ENCODE measurements at regions not wholly inside any gene's neighbourhood (a gene's known extent, or its start where the extent isn't known, plus 50 kb on each side); places are given as distances from the start of the nearest gene placed in this dataset.
A peak's percentile ranks its signal among the peaks of the same experiment; 100 is the strongest.
"Not testable (repeated sequence)": the region's sequence is repeated elsewhere in the genome, so short reads cannot be mapped to it uniquely, and the experiment has no call there.

DNA sequence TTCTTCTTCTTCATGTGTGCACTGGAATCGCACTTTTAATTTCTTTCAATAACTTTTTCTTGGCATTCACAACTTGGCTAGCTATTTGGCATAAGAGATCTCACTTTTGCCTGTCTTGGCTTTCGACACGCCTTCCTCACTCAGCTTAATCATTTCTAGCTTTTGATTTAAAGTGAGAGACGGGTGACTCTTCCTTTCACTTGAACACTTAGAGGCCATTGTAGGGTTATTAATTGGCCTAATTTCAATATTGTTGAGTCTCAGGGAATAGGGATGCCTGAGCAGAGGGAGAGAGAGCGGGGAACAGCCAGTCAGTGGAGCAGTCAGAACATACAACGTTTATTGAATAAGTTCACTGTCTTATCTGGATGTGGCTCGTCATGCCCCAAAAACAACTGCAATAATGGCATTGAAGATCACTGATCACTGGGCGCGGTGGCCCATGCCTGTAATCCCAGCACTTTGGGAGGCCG lies 200.3 kb downstream of the SEC14L1 start:
- no peak for DNase-seq

DNA sequence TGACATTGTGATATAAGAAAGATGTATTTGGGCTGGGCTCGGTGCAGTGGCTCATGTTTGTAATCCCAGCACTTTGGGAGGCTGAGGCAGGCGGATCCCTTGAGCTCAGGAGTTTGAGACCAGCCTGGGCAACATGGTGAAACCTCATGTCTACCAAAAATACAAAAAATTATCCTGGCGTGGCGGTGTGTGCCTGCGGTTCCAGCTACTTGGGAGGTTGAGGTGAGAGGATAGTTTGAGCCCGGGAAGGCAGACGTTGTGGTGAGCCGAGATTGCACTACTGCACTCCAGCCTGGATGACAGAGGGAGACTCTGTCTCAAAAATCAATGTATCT lies 201.9 kb downstream of the SEC14L1 start:
- not testable (repeated sequence) for DNase-seq

DNA sequence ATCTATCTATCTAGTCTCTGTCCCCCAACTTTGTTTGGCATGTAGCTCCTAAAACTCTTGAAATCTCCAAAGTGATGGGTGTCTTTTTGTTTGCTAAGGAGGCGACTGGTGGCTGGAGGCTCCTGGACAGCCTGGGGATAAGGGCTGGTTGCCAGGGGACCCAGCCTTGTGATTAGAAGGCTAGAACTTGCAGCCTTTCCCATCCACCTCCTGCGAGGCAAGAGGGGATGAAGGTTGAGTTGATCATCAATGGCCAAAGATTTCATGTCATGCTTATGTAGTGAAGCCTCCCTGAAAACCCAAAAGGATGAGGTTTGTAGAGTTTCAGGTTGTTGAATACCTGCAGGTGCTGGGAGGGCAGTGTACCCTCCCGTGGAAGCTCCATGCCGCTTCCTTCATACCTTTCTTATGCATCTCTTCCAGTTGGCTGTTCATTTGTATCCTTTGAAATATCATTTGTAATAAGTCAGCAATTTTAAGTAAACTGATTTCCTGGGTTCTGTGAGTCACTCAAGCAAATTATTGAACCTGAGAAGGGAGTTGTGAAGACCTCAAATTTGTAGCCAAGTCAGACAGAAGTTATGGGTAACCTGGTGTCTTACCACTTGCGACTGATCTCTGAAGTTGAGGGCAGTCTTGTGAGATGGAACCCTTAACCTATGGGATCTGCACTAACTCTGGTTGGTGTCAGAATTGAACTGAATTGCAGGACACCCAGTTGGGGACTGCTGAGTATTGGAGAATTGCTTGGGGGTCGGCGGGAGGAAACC lies 202.4 kb downstream of the SEC14L1 start:
- DNase-seq: no peak

DNA sequence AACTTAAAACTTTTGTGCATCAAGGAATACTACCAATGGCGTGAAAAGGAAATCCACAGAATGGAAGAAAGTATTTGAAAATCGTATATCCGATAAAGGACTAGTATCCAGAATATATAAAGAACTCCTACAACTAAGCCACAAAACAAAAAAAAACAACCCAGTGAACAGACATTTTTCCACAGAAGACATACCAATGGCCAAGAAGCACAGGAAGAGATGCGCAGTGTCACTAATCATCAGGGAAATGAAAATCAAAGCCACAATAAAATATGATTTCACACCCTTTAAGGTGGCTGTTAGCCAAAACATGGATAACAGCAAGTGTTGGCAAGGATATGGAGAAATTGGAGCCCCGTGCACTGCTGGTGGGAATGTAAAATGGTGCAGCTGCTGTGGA lies 203.3 kb downstream of the SEC14L1 start:
- DNase-seq: no peak

GRCh38 chr17:77345260-77345910 lies 204.6 kb downstream of the SEC14L1 start:
- no peak for DNase-seq

- no peak for DNase-seq
These were observed 206.0 kb downstream of the SEC14L1 start for GRCh38 chr17:77346765-77347164.

GRCh38 chr17:77347544-77347943 lies 206.8 kb downstream of the SEC14L1 start:
- no peak for DNase-seq

- peak; percentile 75 for DNase-seq
These were observed 209.4 kb downstream of the SEC14L1 start for GRCh38 chr17:77349976-77350830.

DNA sequence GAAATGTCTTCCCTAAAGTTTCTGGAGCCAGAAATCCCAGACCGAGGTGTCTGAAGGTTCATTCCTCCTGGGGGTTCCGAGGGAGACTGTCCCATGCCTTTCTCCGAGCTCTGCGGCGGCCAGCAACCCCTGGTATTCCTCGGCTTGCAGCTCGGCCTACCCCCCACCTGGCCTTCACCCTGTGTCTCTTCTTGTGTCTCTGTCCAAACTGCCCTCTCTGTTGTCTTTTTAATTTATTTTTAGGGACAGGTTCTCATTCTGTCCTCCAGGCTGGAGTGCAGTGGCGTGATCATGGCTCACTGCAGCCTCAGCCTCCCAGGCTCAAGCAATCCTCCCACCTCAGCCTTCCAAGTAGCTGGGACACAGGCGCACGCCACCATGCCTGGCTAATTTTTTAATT lies 211.7 kb downstream of the SEC14L1 start:
- DNase-seq: no peak

DNA sequence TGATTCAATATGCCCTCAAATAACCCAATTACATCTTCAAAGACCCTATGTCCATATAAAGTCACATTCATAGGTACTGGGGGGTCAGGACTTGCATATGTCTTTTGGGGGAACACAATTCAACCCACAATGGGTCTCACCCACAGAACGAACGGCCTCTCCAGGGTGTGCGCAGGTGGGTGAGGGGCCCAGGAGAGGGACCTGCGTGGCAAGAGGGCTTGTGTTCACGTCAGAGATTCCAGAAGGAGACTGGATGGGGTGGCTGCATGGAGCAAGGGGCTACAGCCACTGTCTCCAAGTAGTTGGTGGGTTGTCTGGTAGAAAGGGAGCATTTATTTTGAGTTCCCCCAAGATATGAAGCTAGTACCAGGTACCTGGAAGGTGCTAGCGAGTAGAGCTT lies 212.2 kb downstream of the SEC14L1 start:
- DNase-seq: no peak

DNA sequence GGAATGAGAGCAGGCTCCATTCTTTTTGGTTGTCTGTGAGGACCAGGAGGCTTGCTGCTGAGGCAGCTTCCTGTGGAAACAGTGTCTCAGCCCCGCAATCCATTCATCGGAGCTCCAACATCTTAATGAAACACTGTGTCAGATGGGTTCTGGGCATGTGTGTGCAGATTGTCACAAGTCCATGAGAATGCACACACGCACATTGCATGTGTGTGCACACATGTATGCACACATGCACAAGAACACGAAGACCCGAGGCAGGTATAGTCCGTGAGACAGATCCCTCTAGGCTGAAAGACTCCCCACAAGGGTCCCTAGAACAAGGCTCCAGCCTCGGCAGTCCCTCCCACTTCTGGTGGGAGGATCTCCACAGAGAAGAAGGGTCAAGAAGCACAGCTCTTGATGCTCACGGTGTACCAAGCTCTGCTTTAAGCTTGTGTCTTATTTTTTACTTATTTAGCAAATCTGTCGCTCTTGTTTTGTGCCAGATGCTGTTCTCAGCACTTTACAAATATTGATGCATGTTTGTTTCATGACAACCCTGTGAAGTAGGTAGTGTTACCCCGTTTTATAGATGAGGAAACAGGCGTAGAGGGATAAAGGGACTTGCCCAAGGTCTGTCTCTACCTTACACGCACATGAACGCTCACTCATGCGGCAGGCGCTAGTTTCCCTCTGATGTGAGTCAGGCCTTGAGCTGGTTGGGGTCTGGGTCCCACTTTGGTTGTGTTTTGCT lies 213.1 kb downstream of the SEC14L1 start:
- no peak for DNase-seq

GRCh38 chr17:77354420-77354669 lies 213.6 kb downstream of the SEC14L1 start:
- DNase-seq: no peak

DNA sequence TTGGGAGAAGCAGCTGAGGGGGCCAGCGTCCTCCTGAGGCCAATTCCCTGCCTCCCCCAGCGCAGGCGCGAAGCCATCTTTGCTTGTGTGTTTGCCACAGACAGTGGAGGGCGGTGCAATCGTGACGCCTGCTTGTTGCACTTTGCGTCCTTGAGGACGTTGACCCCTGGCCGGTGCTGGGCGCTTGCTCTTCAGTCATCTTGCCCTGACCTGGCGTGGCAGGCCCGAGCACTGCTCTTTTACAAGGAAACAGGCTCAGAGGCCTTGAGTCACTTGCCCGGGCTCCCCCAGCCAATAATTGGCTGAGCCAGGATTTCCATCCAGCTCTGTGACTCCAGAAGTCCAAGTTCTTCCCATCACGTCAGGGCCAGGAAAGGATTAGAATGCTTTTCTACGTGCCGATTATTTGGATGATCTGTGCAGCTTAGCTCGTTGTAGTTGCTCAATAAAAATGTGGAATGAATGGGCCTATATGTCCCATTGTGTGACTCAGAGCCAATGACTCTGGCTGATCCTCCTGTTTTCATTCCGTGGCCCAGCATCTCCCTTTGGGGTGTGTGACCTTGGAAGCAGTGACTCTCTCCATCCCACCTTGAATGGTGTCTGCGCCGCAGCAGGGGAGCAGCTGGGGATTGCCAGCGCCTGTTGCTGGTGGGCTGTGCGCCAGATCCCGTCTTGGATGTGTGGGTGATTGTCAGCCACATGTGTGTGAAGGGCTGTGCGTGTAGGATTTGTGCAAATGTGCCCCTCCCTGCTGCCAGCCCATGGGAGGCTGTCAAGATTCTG lies 214.1 kb downstream of the SEC14L1 start:
- DNase-seq: peak; percentile 95

GRCh38 chr17:77356109-77356689 lies 215.4 kb downstream of the SEC14L1 start:
- no peak for DNase-seq

- no peak for DNase-seq
These were observed 216.0 kb downstream of the SEC14L1 start for GRCh38 chr17:77356690-77357201.

DNA sequence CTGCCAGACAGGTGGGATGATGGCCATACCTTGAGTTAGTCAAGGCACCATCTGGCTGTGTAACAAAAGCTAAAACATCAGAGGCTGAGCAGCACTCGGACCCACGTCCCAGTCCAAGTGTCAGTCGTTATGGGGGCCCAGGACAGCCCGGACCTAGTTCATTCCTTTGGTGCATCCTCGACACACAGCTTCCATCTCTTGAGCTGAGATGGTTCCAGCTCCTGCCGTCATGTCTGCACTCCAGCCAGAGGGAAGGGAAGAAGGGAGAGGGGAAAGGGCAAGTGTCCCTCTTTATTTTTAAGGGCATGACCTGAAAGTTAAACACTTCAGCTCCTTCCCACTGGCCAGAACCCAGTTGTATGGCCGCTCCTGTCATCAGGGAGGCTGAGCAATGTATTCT lies 218.0 kb downstream of the SEC14L1 start:
- no peak for DNase-seq

GRCh38 chr17:77359236-77359635 lies 218.5 kb downstream of the SEC14L1 start:
- DNase-seq: no peak

GRCh38 chr17:77361986-77362620 lies 221.3 kb downstream of the SEC14L1 start:
- no peak for DNase-seq

DNA sequence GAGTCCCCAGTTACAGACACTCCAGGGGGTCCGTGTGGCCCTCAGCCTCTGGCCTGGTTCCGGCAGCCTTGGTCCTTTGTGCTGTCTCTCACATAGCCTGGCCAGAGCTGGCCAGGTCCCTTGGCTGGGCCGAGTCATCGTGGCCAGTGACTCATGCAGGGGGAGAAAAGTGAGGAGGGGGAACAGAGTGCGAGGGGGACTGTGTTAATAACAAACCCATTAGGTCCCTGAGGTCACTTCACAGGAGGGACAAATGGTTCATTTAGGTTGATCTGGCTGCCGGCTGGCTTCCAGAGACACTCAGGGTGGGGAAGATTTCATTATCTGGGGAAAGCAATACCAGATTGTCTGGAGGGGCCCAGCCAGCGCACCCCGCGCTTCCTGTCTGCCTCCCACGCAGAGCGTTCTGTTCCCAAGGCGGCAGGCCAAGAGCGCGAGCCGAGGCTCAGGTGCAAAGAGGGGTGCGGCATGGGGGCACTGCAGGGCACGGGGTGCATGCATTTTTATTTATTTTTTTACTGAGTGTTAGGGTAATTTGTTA lies 223.1 kb downstream of the SEC14L1 start:
- no peak for DNase-seq

DNA sequence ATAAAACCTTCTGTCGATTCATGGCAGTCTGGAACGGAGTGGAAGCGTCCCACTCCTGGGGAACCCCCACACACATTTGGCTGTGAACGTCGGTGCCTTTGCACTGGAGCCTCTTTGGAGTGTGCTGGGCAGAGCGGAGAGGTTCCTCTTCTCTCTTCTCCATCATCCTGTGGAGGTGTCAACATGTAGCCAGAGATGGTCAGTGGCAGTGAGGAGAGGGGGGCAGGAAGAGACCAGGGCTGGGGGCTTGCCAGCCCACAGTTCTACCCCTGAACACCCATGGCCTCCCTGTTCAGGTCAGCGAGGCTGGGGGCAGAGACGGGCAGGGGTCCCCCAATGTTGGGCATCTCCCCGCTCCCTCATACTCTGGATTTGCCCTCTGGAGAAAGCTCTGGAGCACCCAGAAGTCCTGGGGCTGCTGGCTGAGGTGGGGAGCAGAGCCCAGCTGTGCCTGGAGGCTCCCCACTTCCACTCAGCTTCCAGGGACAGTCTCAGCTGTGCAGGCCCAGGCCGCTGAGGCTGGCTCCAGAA lies 223.7 kb downstream of the SEC14L1 start:
- DNase-seq: no peak
